A549 (cell line): ENCODE measurements at regions not wholly inside any gene's neighbourhood (a gene's known extent, or its start where the extent isn't known, plus 50 kb on each side); places are given as distances from the start of the nearest gene placed in this dataset.

ENCODE experiments used
- ATAC-seq, 2 experiments: fragments of 200-7000 bp in 1 of 2; fragments of >200 bp in 1 of 2; cut with Nextera tagmentation in 1 of 2; cut with Tn5 transposase in 1 of 2; 3 replicates each; pipeline versions ENCODE4 v1.8.0 to v1.9.1; 2018 to 2020; ENCODE audit warnings: mild to moderate bottlenecking in 1 of 2, moderate library complexity in 1 of 2
- CTCF ChIA-PET: fragments of 300-600 bp; sonication (Branson Sonifier 250); formaldehyde crosslinking; extraction: SDS; loops from one replicate; lab custom pipeline; 2021; ENCODE audit warnings: antibody characterized with exemption, inconsistent platforms; lab: Yijun Ruan, JAX
- POLR2A ChIA-PET: fragments of 350-600 bp; formaldehyde crosslinking; extraction: SDS; loops from one replicate; lab custom pipeline; 2021; ENCODE audit warnings: antibody characterized with exemption, inconsistent platforms; lab: Yijun Ruan, JAX
- DNase-seq, 2 experiments: peaks; one replicate each; pipeline versions ENCODE4 v3.0.0 to v3.0.0-alpha.2; 2011 to 2016; ENCODE audit warnings: low read depth in 1 of 2, low spot score in 1 of 2
- FAIRE-seq: peaks from 2 replicates; lab custom pipeline; 2011; peaks lifted over from hg19 to GRCh38; lab: Jason Lieb, UNC
- H3K27ac ChIP-seq, 2 experiments: fragments of >200 bp; sonication (Bioruptor Twin); formaldehyde crosslinking; 3 replicates each; pipeline ENCODE4 v1.5.1; 2016 to 2017
- H3K4me1 ChIP-seq: fragments of >200 bp; sonication (Bioruptor Twin); formaldehyde crosslinking; 3 replicates; pipeline ENCODE4 v1.6.1; 2016
- H3K4me2 ChIP-seq: fragments of >200 bp; sonication (Bioruptor Twin); formaldehyde crosslinking; 3 replicates; pipeline ENCODE4 v1.6.1; 2016
- H3K4me3 ChIP-seq: fragments of >200 bp; sonication (Bioruptor Twin); formaldehyde crosslinking; 3 replicates; pipeline ENCODE4 v1.5.1; 2016
- H3K9me3 ChIP-seq: fragments of >200 bp; sonication (Bioruptor Twin); formaldehyde crosslinking; 3 replicates; pipeline ENCODE4 v1.6.1; 2016
- ATOH8 ChIP-seq: fragments of 250-450 bp; sonication (Bioruptor Pico); IDR thresholded peaks from 2 replicates; pipeline ENCODE4 v1.5.0; 2020; ENCODE audit warnings: low read depth, mild to moderate bottlenecking, moderate library complexity
- BHLHE40 ChIP-seq: IDR thresholded peaks from 2 replicates; pipeline ENCODE4 v1.6.1; 2012; ENCODE audit warnings: low read depth, low read length, inconsistent platforms
- CBX2 ChIP-seq: fragments of 200-600 bp; sonication (generic); IDR thresholded peaks from 2 replicates; pipeline ENCODE4 v1.6.1; 2016; ENCODE audit warnings: low read depth, mild to moderate bottlenecking, borderline replicate concordance
- CBX8 ChIP-seq: fragments of 200-600 bp; sonication (generic); IDR thresholded peaks from 2 replicates; pipeline ENCODE4 v1.6.1; 2016
- CHD4 ChIP-seq: fragments of 200-600 bp; sonication (generic); IDR thresholded peaks from 2 replicates; pipeline ENCODE4 v1.6.1; 2016; ENCODE audit warnings: antibody characterized with exemption, mild to moderate bottlenecking, borderline replicate concordance
- ESRRA ChIP-seq: fragments of 150-350 bp; IDR thresholded peaks from 2 replicates; pipeline ENCODE4 v1.6.1; 2014; ENCODE audit warnings: mild to moderate bottlenecking, low read length, borderline replicate concordance
- FOSB ChIP-seq: fragments of 250-450 bp; sonication (Bioruptor Pico); IDR thresholded peaks from 2 replicates; pipeline ENCODE4 v1.5.0; 2020; ENCODE audit warnings: mild to moderate bottlenecking, moderate library complexity
- FOSL2 ChIP-seq, 2 experiments: fragments of 450-650 bp in 1 of 2; fragments of >200 bp in 1 of 2; sonication (Bioruptor Twin) in 1 of 2; formaldehyde crosslinking; IDR thresholded peaks; 2 replicates each; pipeline versions ENCODE4 v1.5.0 to v1.6.1; 2016 to 2020; ENCODE audit warnings: mild to moderate bottlenecking in 1 of 2, moderate library complexity in 1 of 2
- HEYL ChIP-seq: fragments of 250-450 bp; sonication (Bioruptor Pico); IDR thresholded peaks from 2 replicates; pipeline ENCODE4 v1.8.0; 2021; ENCODE audit warnings: mild to moderate bottlenecking, moderate library complexity
- HOXA7 ChIP-seq: fragments of 250-450 bp; sonication (Bioruptor Pico); IDR thresholded peaks from 2 replicates; pipeline ENCODE4 v1.5.0; 2020; ENCODE audit warnings: mild to moderate bottlenecking, moderate library complexity
- JUN ChIP-seq, 2 experiments: fragments of >200 bp; sonication (Bioruptor Twin); formaldehyde crosslinking; IDR thresholded peaks; 2 replicates in 1 of 2; 3 replicates in 1 of 2; pipeline ENCODE4 v1.6.1; 2016 to 2017
- JUNB ChIP-seq: fragments of >200 bp; sonication (Bioruptor Twin); formaldehyde crosslinking; IDR thresholded peaks from 2 replicates; pipeline ENCODE4 v1.6.1; 2016
- KDM1A ChIP-seq: fragments of 200-600 bp; sonication (generic); IDR thresholded peaks from 2 replicates; pipeline ENCODE4 v1.6.1; 2016; ENCODE audit warnings: low read depth, mild to moderate bottlenecking
- MAZ ChIP-seq: fragments of 150-350 bp; IDR thresholded peaks from 2 replicates; pipeline ENCODE4 v1.6.1; 2014; ENCODE audit warnings: antibody characterized with exemption, low read depth, low read length, borderline replicate concordance
- NPAS2 ChIP-seq: fragments of 250-450 bp; sonication (Bioruptor Pico); IDR thresholded peaks from 2 replicates; pipeline ENCODE4 v1.8.0; 2022; ENCODE audit warnings: mild to moderate bottlenecking, moderate library complexity, borderline replicate concordance
- POLR2AphosphoS2 ChIP-seq: conservative IDR thresholded peaks from 2 replicates; pipeline ENCODE4 v1.6.1; 2012; ENCODE audit warnings: low read length, improper control_type of control experiment, inconsistent platforms
- RAD21 ChIP-seq, 2 experiments: fragments of >200 bp in 1 of 2; sonication (Bioruptor Twin) in 1 of 2; formaldehyde crosslinking in 1 of 2; IDR thresholded peaks in 1 of 2; conservative IDR thresholded peaks in 1 of 2; 2 replicates in 1 of 2; 3 replicates in 1 of 2; pipeline ENCODE4 v1.6.1; 2012 to 2018; ENCODE audit warnings: inconsistent platforms in 1 of 2
- RARB ChIP-seq: fragments of 250-450 bp; sonication (Bioruptor Pico); IDR thresholded peaks from 2 replicates; pipeline ENCODE4 v1.8.0; 2021; ENCODE audit warnings: mild to moderate bottlenecking, moderate library complexity
- RFX5 ChIP-seq: fragments of 450-650 bp; IDR thresholded peaks from 2 replicates; pipeline ENCODE4 v1.7.1; 2014; ENCODE audit warnings: antibody characterized with exemption, mild to moderate bottlenecking, moderate library complexity
- RNF2 ChIP-seq: fragments of 200-600 bp; sonication (generic); IDR thresholded peaks from 2 replicates; pipeline ENCODE4 v1.6.1; 2016; ENCODE audit warnings: low read depth, mild to moderate bottlenecking, antibody characterized with exemption, moderate library complexity, borderline replicate concordance
- SMC3 ChIP-seq: fragments of >200 bp; sonication (Bioruptor Twin); formaldehyde crosslinking; IDR thresholded peaks from 3 replicates; pipeline ENCODE4 v1.6.1; 2018; ENCODE audit warnings: inconsistent platforms
- SREBF2 ChIP-seq: fragments of 450-650 bp; IDR thresholded peaks from 2 replicates; pipeline ENCODE4 v1.6.1; 2014; ENCODE audit warnings: mild to moderate bottlenecking, moderate library complexity
- TFCP2L1 ChIP-seq: fragments of 250-450 bp; sonication (Bioruptor Pico); IDR thresholded peaks from 2 replicates; pipeline ENCODE4 v1.5.0; 2021; ENCODE audit warnings: mild to moderate bottlenecking
- TP53 ChIP-seq: fragments of 250-450 bp; sonication (Bioruptor Pico); IDR thresholded peaks from 2 replicates; pipeline ENCODE4 v1.5.0; 2021; ENCODE audit warnings: mild to moderate bottlenecking, moderate library complexity
- WGBS: methylation state at CpG from one replicate; pipeline ENCODE4 v1.1.6; 2017; ENCODE audit errors: missing lambda C conversion rate; 5-methylcytosine and 5-hydroxymethylcytosine counted together
- TF ChIP-seq, protein P1 (sequence below): fragments of 450-650 bp; IDR thresholded peaks from 2 replicates; pipeline ENCODE4 v1.6.1; 2014; ENCODE audit warnings: antibody characterized with exemption
- TF ChIP-seq, protein P2 (sequence below): fragments of >200 bp; sonication (Bioruptor Twin); formaldehyde crosslinking; IDR thresholded peaks from 3 replicates; pipeline ENCODE4 v1.5.1; 2016

- FAIRE-seq = no peak
- TF ChIP-seq CHD4 = no peak
- TF ChIP-seq SREBF2 = no peak
- TF ChIP-seq RAD21 (conservative IDR thresholded peaks at IDR 0.05 in 1 of 2, IDR thresholded peaks at IDR 0.05 in 1 of 2) = no peak
- no peak for TF ChIP-seq JUNB
- no peak for TF ChIP-seq FOSB (CRISPR knock-in tag)
- TF ChIP-seq POLR2AphosphoS2 = no peak
- TF ChIP-seq, all 56 proteins: peak for 0
- H3K4me3 ChIP-seq = no peak overlapping the region
- ChIA-PET POLR2A (no interaction called here), CTCF (no interaction called here)
- no peak overlapping the region for H3K4me2 ChIP-seq
- ATAC-seq = no peak
- H3K9me3 ChIP-seq = no peaks in the 10 kb centered on the region
- no peak overlapping the region for H3K27ac ChIP-seq
- H3K4me1 ChIP-seq = no peaks in the 10 kb centered on the region
- DNase-seq = no peak
These were observed 701.2 kb upstream of the PTBP2 start for GRCh38 chr1:96020378-96020777.

- no peak for FAIRE-seq
- Histone ChIP-seq H3K4me2 (no peak overlapping the region), H3K4me1 (no peaks in the 10 kb centered on the region), H3K9me3 (no peaks in the 10 kb centered on the region), H3K4me3 (no peak overlapping the region)
- CTCF ChIA-PET = interaction anchor here (0.6 kb wide), 1 partner anchor 10 kb away, joined by 3 read pairs; no protein-coding TSS in a partner anchor
- no peak for TF ChIP-seq BHLHE40
- no peak for TF ChIP-seq MAZ
- TF ChIP-seq, protein P1, sequence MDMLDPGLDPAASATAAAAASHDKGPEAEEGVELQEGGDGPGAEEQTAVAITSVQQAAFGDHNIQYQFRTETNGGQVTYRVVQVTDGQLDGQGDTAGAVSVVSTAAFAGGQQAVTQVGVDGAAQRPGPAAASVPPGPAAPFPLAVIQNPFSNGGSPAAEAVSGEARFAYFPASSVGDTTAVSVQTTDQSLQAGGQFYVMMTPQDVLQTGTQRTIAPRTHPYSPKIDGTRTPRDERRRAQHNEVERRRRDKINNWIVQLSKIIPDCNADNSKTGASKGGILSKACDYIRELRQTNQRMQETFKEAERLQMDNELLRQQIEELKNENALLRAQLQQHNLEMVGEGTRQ = no peak
- no peak for TF ChIP-seq ATOH8 (CRISPR knock-in tag)
- TF ChIP-seq FOSL2 (IDR thresholded peaks at IDR 0.05) = no peak
- TF ChIP-seq FOSL2 (CRISPR knock-in tag; IDR thresholded peaks at IDR 0.05) = no peak
- no peak for TF ChIP-seq CBX2
- TF ChIP-seq HOXA7 (CRISPR knock-in tag) = no peak
- no peak for TF ChIP-seq KDM1A
- TF ChIP-seq NPAS2 (CRISPR knock-in tag) = no peak
- TF ChIP-seq TP53 (CRISPR knock-in tag) = no peak
- no peak for TF ChIP-seq ESRRA
- TF ChIP-seq HEYL = no peak
- no peak for TF ChIP-seq RARB (CRISPR knock-in tag)
- TF ChIP-seq, all 56 proteins: peak for 0
- no peak for DNase-seq
- whole genome bisulfite sequencing = 0% methylated on average over 1 of the region's 1 CpG
- POLR2A ChIA-PET = no interaction called here
- H3K27ac ChIP-seq = no peak overlapping the region
- ATAC-seq = no peak
These were observed 696.5 kb upstream of the PTBP2 start for GRCh38 chr1:96025062-96025461.

DNA sequence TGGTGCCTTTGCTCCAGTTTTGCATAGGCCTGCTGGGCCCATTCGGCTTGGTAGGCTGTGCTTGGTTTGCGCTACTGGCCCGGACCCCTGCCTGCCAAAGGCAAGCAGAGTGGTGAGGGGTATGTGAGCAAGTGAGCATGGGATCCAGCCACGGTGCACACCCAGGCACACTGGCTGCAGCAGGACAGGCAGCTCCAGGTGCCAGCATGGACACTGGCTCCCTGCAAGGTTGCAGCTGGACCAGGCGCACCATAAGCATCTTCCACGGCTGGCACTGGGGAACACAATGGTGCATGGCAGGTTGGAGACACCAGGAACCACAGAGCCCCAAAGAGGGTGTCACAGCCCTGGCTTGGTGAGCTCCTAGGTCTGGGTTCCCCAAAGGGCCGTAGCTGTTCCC is 693.5 kb upstream of the PTBP2 start:
- FAIRE-seq = no peak

More for the DNA sequence above, 693.5 kb upstream of the PTBP2 start:
- Histone ChIP-seq H3K9me3 (no peaks in the 10 kb centered on the region), H3K27ac (no peak overlapping the region), H3K4me2 (no peak overlapping the region)
- 39% methylated on average over 4 of the region's 7 CpGs for WGBS
- no peak for ATAC-seq
- CTCF ChIA-PET = no interaction called here
- TF ChIP-seq TFCP2L1 (CRISPR knock-in tag) (no peak), CBX8 (no peak), RNF2 (no peak), JUN (IDR thresholded peaks at IDR 0.05) (no peak), RFX5 (no peak), SMC3 (no peak), FOSB (CRISPR knock-in tag) (no peak)
- TF ChIP-seq, protein P1 = no peak
- TF ChIP-seq, protein P2, sequence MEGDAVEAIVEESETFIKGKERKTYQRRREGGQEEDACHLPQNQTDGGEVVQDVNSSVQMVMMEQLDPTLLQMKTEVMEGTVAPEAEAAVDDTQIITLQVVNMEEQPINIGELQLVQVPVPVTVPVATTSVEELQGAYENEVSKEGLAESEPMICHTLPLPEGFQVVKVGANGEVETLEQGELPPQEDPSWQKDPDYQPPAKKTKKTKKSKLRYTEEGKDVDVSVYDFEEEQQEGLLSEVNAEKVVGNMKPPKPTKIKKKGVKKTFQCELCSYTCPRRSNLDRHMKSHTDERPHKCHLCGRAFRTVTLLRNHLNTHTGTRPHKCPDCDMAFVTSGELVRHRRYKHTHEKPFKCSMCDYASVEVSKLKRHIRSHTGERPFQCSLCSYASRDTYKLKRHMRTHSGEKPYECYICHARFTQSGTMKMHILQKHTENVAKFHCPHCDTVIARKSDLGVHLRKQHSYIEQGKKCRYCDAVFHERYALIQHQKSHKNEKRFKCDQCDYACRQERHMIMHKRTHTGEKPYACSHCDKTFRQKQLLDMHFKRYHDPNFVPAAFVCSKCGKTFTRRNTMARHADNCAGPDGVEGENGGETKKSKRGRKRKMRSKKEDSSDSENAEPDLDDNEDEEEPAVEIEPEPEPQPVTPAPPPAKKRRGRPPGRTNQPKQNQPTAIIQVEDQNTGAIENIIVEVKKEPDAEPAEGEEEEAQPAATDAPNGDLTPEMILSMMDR = no peak
- TF ChIP-seq, all 56 proteins: peak for 0
- Histone ChIP-seq H3K4me3 (no peak overlapping the region), H3K4me1 (no peaks in the 10 kb centered on the region)
- POLR2A ChIA-PET = no interaction called here
- no peak for DNase-seq
